A673 (cell line): ENCODE measurements at regions not wholly inside any gene's neighbourhood (a gene's known extent, or its start where the extent isn't known, plus 50 kb on each side); places are given as distances from the start of the nearest gene placed in this dataset.

Experiments
- EZH2 ChIP-seq: fragments of 200-600 bp; sonication (generic); IDR thresholded peaks from 2 replicates; pipeline ENCODE4 v1.6.1; 2017; ENCODE audit warnings: borderline replicate concordance, low read depth, mild to moderate bottlenecking, mixed read lengths, antibody characterized with exemption, low read length; ENCODE audit not compliant: poor library complexity, severe bottlenecking
- TF ChIP-seq, protein P1 (sequence below): fragments of 300-800, 200-600 bp; sonication (generic); conservative IDR thresholded peaks from 2 replicates; pipeline ENCODE4 v1.5.1; 2017; ENCODE audit warnings: low read depth, mild to moderate bottlenecking, antibody characterized with exemption, low read length, moderate library complexity, mixed read lengths

DNA sequence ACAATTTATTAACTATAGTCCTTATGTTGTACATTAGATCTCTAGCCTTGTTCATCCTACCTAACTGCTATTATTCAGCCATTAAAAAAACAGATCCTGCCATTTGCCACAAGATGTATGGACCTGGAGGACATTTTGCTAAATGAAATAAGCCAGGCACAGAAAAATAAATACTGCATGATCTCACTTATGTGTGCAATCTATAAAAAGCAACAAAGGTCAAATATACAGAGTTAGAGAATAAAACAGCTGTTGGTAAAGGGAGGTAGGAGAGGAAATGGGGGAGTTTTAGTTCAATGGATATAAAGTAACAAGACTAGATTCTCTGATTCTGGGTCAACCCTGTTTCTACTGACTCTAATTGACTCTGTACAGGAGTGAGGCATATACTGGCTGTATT lies 103.3 kb upstream of the FAM9C start:
- TF ChIP-seq, protein P1, sequence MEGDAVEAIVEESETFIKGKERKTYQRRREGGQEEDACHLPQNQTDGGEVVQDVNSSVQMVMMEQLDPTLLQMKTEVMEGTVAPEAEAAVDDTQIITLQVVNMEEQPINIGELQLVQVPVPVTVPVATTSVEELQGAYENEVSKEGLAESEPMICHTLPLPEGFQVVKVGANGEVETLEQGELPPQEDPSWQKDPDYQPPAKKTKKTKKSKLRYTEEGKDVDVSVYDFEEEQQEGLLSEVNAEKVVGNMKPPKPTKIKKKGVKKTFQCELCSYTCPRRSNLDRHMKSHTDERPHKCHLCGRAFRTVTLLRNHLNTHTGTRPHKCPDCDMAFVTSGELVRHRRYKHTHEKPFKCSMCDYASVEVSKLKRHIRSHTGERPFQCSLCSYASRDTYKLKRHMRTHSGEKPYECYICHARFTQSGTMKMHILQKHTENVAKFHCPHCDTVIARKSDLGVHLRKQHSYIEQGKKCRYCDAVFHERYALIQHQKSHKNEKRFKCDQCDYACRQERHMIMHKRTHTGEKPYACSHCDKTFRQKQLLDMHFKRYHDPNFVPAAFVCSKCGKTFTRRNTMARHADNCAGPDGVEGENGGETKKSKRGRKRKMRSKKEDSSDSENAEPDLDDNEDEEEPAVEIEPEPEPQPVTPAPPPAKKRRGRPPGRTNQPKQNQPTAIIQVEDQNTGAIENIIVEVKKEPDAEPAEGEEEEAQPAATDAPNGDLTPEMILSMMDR, result no peak
- no peak for TF ChIP-seq EZH2
